Testis (tissue), 2 donors: ENCODE measurements at regions not wholly inside any gene's neighbourhood (a gene's known extent, or its start where the extent isn't known, plus 50 kb on each side); places are given as distances from the start of the nearest gene placed in this dataset.

ENCODE experiments used
- POLR2A ChIP-seq: fragments of 450-650 bp; IDR thresholded peaks from one replicate; pipeline ENCODE4 v1.6.1; 2017; ENCODE audit warnings: antibody characterized with exemption, mild to moderate bottlenecking, moderate library complexity
- TF ChIP-seq, protein P1 (sequence below), 3 experiments: fragments of 450-650 bp in 2 of 3; fragments of 200-600 bp in 1 of 3; sonication (generic) in 1 of 3; IDR thresholded peaks; one replicate each; pipeline ENCODE4 v1.5.1; 2016 to 2019; ENCODE audit warnings: antibody characterized with exemption in 3 of 3, mild to moderate bottlenecking in 2 of 3, moderate library complexity in 1 of 3

- TF ChIP-seq, protein P1, sequence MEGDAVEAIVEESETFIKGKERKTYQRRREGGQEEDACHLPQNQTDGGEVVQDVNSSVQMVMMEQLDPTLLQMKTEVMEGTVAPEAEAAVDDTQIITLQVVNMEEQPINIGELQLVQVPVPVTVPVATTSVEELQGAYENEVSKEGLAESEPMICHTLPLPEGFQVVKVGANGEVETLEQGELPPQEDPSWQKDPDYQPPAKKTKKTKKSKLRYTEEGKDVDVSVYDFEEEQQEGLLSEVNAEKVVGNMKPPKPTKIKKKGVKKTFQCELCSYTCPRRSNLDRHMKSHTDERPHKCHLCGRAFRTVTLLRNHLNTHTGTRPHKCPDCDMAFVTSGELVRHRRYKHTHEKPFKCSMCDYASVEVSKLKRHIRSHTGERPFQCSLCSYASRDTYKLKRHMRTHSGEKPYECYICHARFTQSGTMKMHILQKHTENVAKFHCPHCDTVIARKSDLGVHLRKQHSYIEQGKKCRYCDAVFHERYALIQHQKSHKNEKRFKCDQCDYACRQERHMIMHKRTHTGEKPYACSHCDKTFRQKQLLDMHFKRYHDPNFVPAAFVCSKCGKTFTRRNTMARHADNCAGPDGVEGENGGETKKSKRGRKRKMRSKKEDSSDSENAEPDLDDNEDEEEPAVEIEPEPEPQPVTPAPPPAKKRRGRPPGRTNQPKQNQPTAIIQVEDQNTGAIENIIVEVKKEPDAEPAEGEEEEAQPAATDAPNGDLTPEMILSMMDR (IDR thresholded peaks at IDR 0.05), result no peak
- TF ChIP-seq POLR2A, result no peak
Observed at GRCh38 chr11:109981031-109981636, 112.1 kb upstream of the ZC3H12C start.
